Transverse colon (tissue), 4 donors: ENCODE measurements at regions not wholly inside any gene's neighbourhood (a gene's known extent, or its start where the extent isn't known, plus 50 kb on each side); places are given as distances from the start of the nearest gene placed in this dataset.

ENCODE experiments used
- DNase-seq: peaks from one replicate; pipeline ENCODE4 v3.0.0-alpha.2; 2019
- H3K27ac ChIP-seq, 4 donors: fragments of 200-600 bp; sonication (generic); 2 replicates each; pipeline ENCODE4 v1.5.1; 2016 to 2018; ENCODE audit warnings: inconsistent platforms in 4 of 4
- H3K27me3 ChIP-seq: fragments of 200-600 bp; sonication (generic); 2 replicates; pipeline ENCODE4 v1.5.1; 2017; ENCODE audit warnings: inconsistent platforms
- H3K36me3 ChIP-seq, 4 donors: fragments of 200-600 bp; sonication (generic); 2 replicates each; pipeline ENCODE4 v1.5.1; 2017 to 2019; ENCODE audit warnings: inconsistent platforms in 4 of 4
- H3K4me1 ChIP-seq, 4 donors: fragments of 200-600 bp; sonication (generic); 2 replicates each; pipeline ENCODE4 v1.5.1; 2017 to 2020; ENCODE audit warnings: inconsistent platforms in 4 of 4
- H3K4me3 ChIP-seq, 4 donors: fragments of 200-600 bp; sonication (generic); 1 replicate in 1 of 4; 2 replicates in 3 of 4; pipeline versions ENCODE4 v1.5.1 to v1.6.1; 2017 to 2019; ENCODE audit warnings: inconsistent platforms in 4 of 4
- H3K9me3 ChIP-seq, 2 donors: fragments of 200-600 bp; sonication (generic); 2 replicates each; pipeline ENCODE4 v1.5.1; 2017 to 2019; ENCODE audit warnings: inconsistent platforms in 2 of 2
- EP300 ChIP-seq: sonication (generic); formaldehyde crosslinking; IDR thresholded peaks from one replicate; pipeline ENCODE4 v1.6.1; 2017; ENCODE audit warnings: antibody characterized with exemption, low read depth
- POLR2A ChIP-seq: fragments of 450-650 bp; IDR thresholded peaks from one replicate; pipeline ENCODE4 v1.6.1; 2016; ENCODE audit warnings: antibody characterized with exemption, mild to moderate bottlenecking, moderate library complexity
- POLR2AphosphoS5 ChIP-seq, 3 donors: sonication (generic); formaldehyde crosslinking; IDR thresholded peaks; one replicate each; pipeline ENCODE4 v1.6.1; 2016; ENCODE audit warnings: antibody characterized with exemption in 3 of 3
- WGBS, 2 donors: methylation state at CpG; one replicate each; pipeline ENCODE4 v1.1.5; 2018; ENCODE audit warnings: low coverage in 1 of 2; 5-methylcytosine and 5-hydroxymethylcytosine counted together
- in situ Hi-C, 4 donors: fragments of 200-750 bp; cut with MboI; loops; one replicate each; pipeline versions ENCODE4 v1.15.0 to v1.15.1; 2017; ENCODE audit warnings: low sequenced_read_pairs in 3 of 4, low pct_ligation_motif_present in 1 of 4, low pct_unique_long_range_greater_than_20kb in 1 of 4
- intact Hi-C: fragments of 100-400 bp; cut with DNase I; formaldehyde crosslinking; loops from one replicate; pipeline ENCODE4 v1.15.1; 2023; ENCODE audit warnings: low total_unique reads
- TF ChIP-seq, protein P1 (sequence below), 5 experiments: fragments of 200-600 bp in 3 of 5; fragments of 450-650 bp in 2 of 5; sonication (generic) in 3 of 5; IDR thresholded peaks; 1 replicate in 2 of 5; 2 replicates in 3 of 5; pipeline ENCODE4 v1.5.1; 2016 to 2017; ENCODE audit warnings: antibody characterized with exemption in 5 of 5, inconsistent platforms in 3 of 5, mild to moderate bottlenecking in 2 of 5, moderate library complexity in 1 of 5

DNA sequence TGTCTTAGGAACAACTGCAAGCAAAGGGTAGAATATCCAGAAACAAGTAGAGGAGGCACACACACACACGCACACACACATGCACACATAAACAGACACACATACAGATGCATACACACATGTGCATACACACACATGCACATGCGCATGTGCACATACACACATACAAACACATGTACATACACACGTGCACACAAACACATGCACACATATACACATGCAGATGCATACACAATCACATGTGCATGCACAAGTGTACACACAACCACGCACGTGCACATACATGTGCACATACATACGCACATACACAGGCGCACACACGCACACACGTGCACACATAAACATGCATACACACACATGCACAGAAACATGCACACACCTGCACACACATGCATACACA is 206.5 kb upstream of the OPRM1 start:
- Histone ChIP-seq H3K27ac (no peak overlapping the region), H3K4me1 (no peaks in the 10 kb centered on the region), H3K4me3 (no peak overlapping the region), H3K27me3 (no peaks in the 10 kb centered on the region), H3K9me3 (no peaks in the 10 kb centered on the region), H3K36me3 (no peaks in the 10 kb centered on the region)
- in situ Hi-C loops (no loop called here), intact Hi-C loops (no loop called here)
- TF ChIP-seq POLR2AphosphoS5 (IDR thresholded peaks at IDR 0.05) (no peak), EP300 (no peak), POLR2A (no peak)
- TF ChIP-seq, protein P1, sequence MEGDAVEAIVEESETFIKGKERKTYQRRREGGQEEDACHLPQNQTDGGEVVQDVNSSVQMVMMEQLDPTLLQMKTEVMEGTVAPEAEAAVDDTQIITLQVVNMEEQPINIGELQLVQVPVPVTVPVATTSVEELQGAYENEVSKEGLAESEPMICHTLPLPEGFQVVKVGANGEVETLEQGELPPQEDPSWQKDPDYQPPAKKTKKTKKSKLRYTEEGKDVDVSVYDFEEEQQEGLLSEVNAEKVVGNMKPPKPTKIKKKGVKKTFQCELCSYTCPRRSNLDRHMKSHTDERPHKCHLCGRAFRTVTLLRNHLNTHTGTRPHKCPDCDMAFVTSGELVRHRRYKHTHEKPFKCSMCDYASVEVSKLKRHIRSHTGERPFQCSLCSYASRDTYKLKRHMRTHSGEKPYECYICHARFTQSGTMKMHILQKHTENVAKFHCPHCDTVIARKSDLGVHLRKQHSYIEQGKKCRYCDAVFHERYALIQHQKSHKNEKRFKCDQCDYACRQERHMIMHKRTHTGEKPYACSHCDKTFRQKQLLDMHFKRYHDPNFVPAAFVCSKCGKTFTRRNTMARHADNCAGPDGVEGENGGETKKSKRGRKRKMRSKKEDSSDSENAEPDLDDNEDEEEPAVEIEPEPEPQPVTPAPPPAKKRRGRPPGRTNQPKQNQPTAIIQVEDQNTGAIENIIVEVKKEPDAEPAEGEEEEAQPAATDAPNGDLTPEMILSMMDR (IDR thresholded peaks at IDR 0.05) = no peak
- WGBS, 2 donors = 89 to 100% methylated on average over 6 to 9 of the region's 9 CpGs
- DNase-seq = no peak

DNA sequence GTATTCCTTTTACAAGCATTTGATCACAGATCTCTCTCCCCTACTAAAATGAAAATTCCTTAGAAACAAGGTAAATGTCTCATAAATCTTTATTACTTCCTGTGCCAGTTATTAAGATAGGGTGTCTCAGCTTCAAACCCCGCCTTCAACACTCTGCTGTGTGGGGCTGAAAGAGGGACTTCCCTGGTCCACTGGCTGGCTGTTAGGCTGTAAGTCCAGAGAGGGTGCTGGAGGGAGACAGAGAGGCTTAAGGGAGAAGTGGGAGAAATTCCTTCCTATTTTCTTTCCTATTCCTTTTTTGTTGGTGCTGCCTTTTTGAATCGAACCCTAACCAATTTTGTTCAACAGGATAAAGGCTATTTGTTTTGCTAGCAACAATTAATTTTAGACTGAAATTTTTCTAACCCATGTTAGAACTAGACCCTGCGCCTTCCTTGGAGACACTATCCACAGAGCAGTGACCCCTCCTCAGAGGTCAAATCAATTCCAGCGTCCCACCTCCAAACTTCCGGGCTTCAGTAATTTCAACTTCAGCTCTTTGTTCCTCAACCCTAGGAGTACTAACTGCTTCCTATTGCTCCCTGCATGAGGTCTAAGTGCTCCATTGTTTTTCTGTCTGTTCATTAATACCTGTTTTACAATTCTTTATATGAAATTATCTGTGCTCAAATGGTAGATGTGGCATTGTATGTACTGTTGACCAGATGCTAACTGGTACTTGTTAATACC is 207.5 kb upstream of the OPRM1 start:
- TF ChIP-seq, protein P1 (IDR thresholded peaks at IDR 0.05) = no peak
- TF ChIP-seq POLR2A = no peak
- 52 to 62% methylated on average over 5 of the region's 5 CpGs for WGBS, 2 donors
- no peak for DNase-seq
- H3K36me3 ChIP-seq = no peaks in the 10 kb centered on the region
- H3K4me3 ChIP-seq = no peak overlapping the region
- in situ Hi-C loops (no loop called here), intact Hi-C loops (no loop called here)
- no peaks in the 10 kb centered on the region for H3K27me3 ChIP-seq
- no peak overlapping the region for H3K27ac ChIP-seq
- H3K9me3 ChIP-seq = no peaks in the 10 kb centered on the region
- no peaks in the 10 kb centered on the region for H3K4me1 ChIP-seq

DNA sequence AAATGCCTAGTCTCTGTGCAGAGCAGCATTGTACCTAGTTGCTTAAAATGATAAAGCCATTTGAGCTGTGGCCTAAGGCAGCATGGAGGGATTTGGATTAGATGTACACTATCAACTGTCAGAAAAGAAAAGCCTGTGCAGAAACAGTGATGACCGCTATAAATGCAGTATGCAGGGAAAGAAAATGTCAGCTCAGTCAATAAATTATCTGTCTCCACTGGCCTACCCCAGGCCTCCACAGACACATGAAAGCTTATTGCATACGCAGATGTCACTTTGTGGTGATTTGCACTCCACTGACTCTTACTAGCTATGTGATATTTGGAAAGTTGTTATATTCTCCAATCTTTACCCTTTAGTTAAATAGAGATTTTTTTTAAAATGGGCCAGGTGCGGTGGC is 221.9 kb upstream of the OPRM1 start:
- 80 to 86% methylated on average over 3 of the region's 3 CpGs for WGBS, 2 donors

DNA sequence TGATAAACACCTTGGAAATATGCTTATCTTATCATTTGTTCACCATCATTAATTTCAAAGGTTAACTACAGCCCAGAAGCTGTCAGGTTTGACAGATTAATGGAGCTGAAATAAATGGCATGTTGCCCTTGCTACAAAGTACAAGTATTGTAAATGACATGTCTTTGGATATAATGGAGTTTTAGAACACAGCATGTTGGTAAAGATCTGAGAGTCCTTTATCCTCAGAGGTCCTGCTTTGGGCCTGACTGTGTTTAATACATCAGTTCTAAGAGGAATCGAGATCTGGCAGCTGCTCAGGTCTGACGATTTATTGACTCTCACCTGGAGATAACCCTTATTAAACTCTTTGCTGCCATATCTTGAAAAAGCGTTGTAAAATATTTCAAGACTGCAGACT is 222.7 kb upstream of the OPRM1 start:
- intact Hi-C loops (no loop called here), in situ Hi-C loops (no loop called here)
- no peak for TF ChIP-seq EP300
- TF ChIP-seq, protein P1 (IDR thresholded peaks at IDR 0.05) = no peak
- no peak for TF ChIP-seq POLR2A
- TF ChIP-seq POLR2AphosphoS5 (IDR thresholded peaks at IDR 0.05) = no peak
- Histone ChIP-seq H3K36me3 (no peaks in the 10 kb centered on the region), H3K4me3 (no peak overlapping the region), H3K27me3 (no peaks in the 10 kb centered on the region), H3K4me1 (no peaks in the 10 kb centered on the region), H3K9me3 (no peaks in the 10 kb centered on the region), H3K27ac (no peak overlapping the region)
- no peak for DNase-seq
- 23 to 29% methylated on average over 3 of the region's 3 CpGs for WGBS, 2 donors

More for the DNA sequence above, 221.9 kb upstream of the OPRM1 start:
- Histone ChIP-seq H3K27me3 (no peaks in the 10 kb centered on the region), H3K4me3 (no peak overlapping the region), H3K4me1 (no peaks in the 10 kb centered on the region), H3K36me3 (no peaks in the 10 kb centered on the region), H3K27ac (no peak overlapping the region), H3K9me3 (no peaks in the 10 kb centered on the region)
- no peak for TF ChIP-seq POLR2A
- TF ChIP-seq, protein P1 (IDR thresholded peaks at IDR 0.05) = no peak
- TF ChIP-seq POLR2AphosphoS5 (IDR thresholded peaks at IDR 0.05) = no peak
- TF ChIP-seq EP300 = no peak
- intact Hi-C loops (no loop called here), in situ Hi-C loops (no loop called here)
- DNase-seq = no peak
